ENCODE measurements at regions not wholly inside any gene's neighbourhood (a gene's known extent, or its start where the extent isn't known, plus 50 kb on each side); places are given as distances from the start of the nearest gene placed in this dataset.

GRCh38 chr2:239669181-239669898 lies 268.5 kb upstream of the HDAC4 start:
- in situ Hi-C loops (cut with HindIII; ENCODE audit: low sequenced_read_pairs): no loop called here
- no peak for DNase-seq (ENCODE audit: low read depth)
- no peak for TF ChIP-seq CTCF (IDR thresholded peaks at IDR 0.05; ENCODE audit: low read depth, low read length, missing control alignments)
- H3K4me3 ChIP-seq (ENCODE audit: low read depth, low read length): no peak overlapping the region

GRCh38 chr2:239668651-239669050 lies 267.8 kb upstream of the HDAC4 start:
- no peak for TF ChIP-seq CTCF (IDR thresholded peaks at IDR 0.05; ENCODE audit: low read depth, low read length, missing control alignments)
- DNase-seq (ENCODE audit: low read depth): no peak
- no peak overlapping the region for H3K4me3 ChIP-seq (ENCODE audit: low read depth, low read length)
- in situ Hi-C loops (cut with HindIII; ENCODE audit: low sequenced_read_pairs): no loop called here

- no peak for TF ChIP-seq CTCF (IDR thresholded peaks at IDR 0.05; ENCODE audit: low read depth, low read length, missing control alignments)
- no peak overlapping the region for H3K4me3 ChIP-seq (ENCODE audit: low read depth, low read length)
- DNase-seq (ENCODE audit: low read depth): no peak
- in situ Hi-C loops (cut with HindIII; ENCODE audit: low sequenced_read_pairs): no loop called here
Observed at GRCh38 chr2:239668042-239668441, 267.2 kb upstream of the HDAC4 start.

- TF ChIP-seq CTCF (IDR thresholded peaks at IDR 0.05; ENCODE audit: low read depth, low read length, missing control alignments): no peak
- no peak for DNase-seq (ENCODE audit: low read depth)
- in situ Hi-C loops (cut with HindIII; ENCODE audit: low sequenced_read_pairs): no loop called here
- H3K4me3 ChIP-seq (ENCODE audit: low read depth, low read length): no peak overlapping the region
Observed at GRCh38 chr2:239667431-239667985, 266.7 kb upstream of the HDAC4 start.

- no peak for TF ChIP-seq CTCF (IDR thresholded peaks at IDR 0.05; ENCODE audit: low read depth, low read length, missing control alignments)
- in situ Hi-C loops (cut with HindIII; ENCODE audit: low sequenced_read_pairs): no loop called here
- no peak for DNase-seq (ENCODE audit: low read depth)
- H3K4me3 ChIP-seq (ENCODE audit: low read depth, low read length): no peak overlapping the region
Observed at GRCh38 chr2:239666855-239667376, 266.1 kb upstream of the HDAC4 start.

GRCh38 chr2:239666053-239666854 lies 265.4 kb upstream of the HDAC4 start:
- TF ChIP-seq CTCF (IDR thresholded peaks at IDR 0.05; ENCODE audit: low read depth, low read length, missing control alignments): no peak
- DNase-seq (ENCODE audit: low read depth): no peak
- no peak overlapping the region for H3K4me3 ChIP-seq (ENCODE audit: low read depth, low read length)
- in situ Hi-C loops (cut with HindIII; ENCODE audit: low sequenced_read_pairs): no loop called here
